OCI-LY3 (cell line): ENCODE measurements at regions not wholly inside any gene's neighbourhood (a gene's known extent, or its start where the extent isn't known, plus 50 kb on each side); places are given as distances from the start of the nearest gene placed in this dataset.

Experiments
- H2AFZ ChIP-seq: fragments of 200-600, 300-600 bp; shearing (Covaris generic); 2 replicates; pipeline ENCODE4 v1.6.0; 2014; ENCODE audit warnings: antibody characterized with exemption, low read depth, low read length
- H3K27ac ChIP-seq: fragments of 200-600, 300-600 bp; sonication (generic); 2 replicates; pipeline ENCODE4 v1.5.1; 2014; ENCODE audit warnings: mild to moderate bottlenecking, low read length, moderate library complexity, mixed read lengths
- H3K27me3 ChIP-seq: fragments of 200-600, 300-600 bp; sonication (generic); 2 replicates; pipeline ENCODE4 v1.6.1; 2014; ENCODE audit warnings: low read depth, low read length, mixed read lengths
- H3K36me3 ChIP-seq: fragments of 200-600, 300-600 bp; sonication (generic); replicated peaks from 2 replicates; pipeline ENCODE3; 2014; ENCODE audit warnings: low read depth, low read length, mixed read lengths
- H3K4me1 ChIP-seq: fragments of 300-600, 200-600 bp; sonication (generic); 2 replicates; pipeline ENCODE4 v1.6.1; 2014; ENCODE audit warnings: low read length, mixed read lengths
- H3K4me2 ChIP-seq: fragments of 200-600, 300-600 bp; sonication (generic); 2 replicates; pipeline ENCODE4 v1.6.1; 2014; ENCODE audit warnings: low read length, mixed read lengths
- H3K4me3 ChIP-seq: fragments of 300-600, 200-600 bp; sonication (generic); 2 replicates; pipeline ENCODE4 v1.5.1; 2014; ENCODE audit warnings: antibody characterized with exemption, mild to moderate bottlenecking, low read length, moderate library complexity
- H3K79me2 ChIP-seq: fragments of 300-600, 200-600 bp; shearing (Covaris generic); 2 replicates; pipeline ENCODE4 v1.6.1; 2014; ENCODE audit warnings: mild to moderate bottlenecking, low read length, mixed read lengths
- H3K9ac ChIP-seq: fragments of 300-600, 200-600 bp; shearing (Covaris generic); 2 replicates; pipeline ENCODE4 v1.6.0; 2014; ENCODE audit warnings: mild to moderate bottlenecking, low read length, moderate library complexity
- H3K9me3 ChIP-seq: fragments of 200-600, 300-600 bp; shearing (Covaris generic); 2 replicates; pipeline ENCODE4 v1.6.1; 2014; ENCODE audit warnings: low read length, mixed read lengths; ENCODE audit not compliant: insufficient read depth
- H4K20me1 ChIP-seq: fragments of 200-600, 300-600 bp; sonication (generic); 2 replicates; pipeline ENCODE4 v1.6.1; 2016; ENCODE audit warnings: low read length, mixed read lengths; ENCODE audit not compliant: insufficient read depth
- CTCF ChIP-seq: fragments of 200-600, 300-600 bp; sonication (generic); IDR thresholded peaks from 2 replicates; pipeline ENCODE4 v1.5.1; 2014; ENCODE audit warnings: antibody characterized with exemption, low read length, low read depth
- EZH2phosphoT487 ChIP-seq: fragments of 200-600 bp; shearing (Covaris generic); IDR thresholded peaks from 2 replicates; pipeline ENCODE4 v1.6.1; 2018; ENCODE audit warnings: antibody characterized with exemption, mixed run types, low read depth

GRCh38 chr1:58841455-58841854, 57.6 kb upstream of the JUN start:
- no peaks in the 10 kb centered on the region for H3K36me3 ChIP-seq
- no peaks in the 10 kb centered on the region for H3K9me3 ChIP-seq
- H3K4me1 ChIP-seq: no peaks in the 10 kb centered on the region
- no peaks in the 10 kb centered on the region for H3K79me2 ChIP-seq
- no peaks in the 10 kb centered on the region for H3K27me3 ChIP-seq
- H2AFZ ChIP-seq: peak overlapping the region; percentile 54; the same call in 1 of the 2 replicates
- no peak overlapping the region for H3K4me3 ChIP-seq
- H4K20me1 ChIP-seq: no peaks in the 10 kb centered on the region
- H3K4me2 ChIP-seq: no peak overlapping the region
- TF ChIP-seq EZH2phosphoT487: no peak
- TF ChIP-seq CTCF: peak; percentile 39
- no peak overlapping the region for H3K27ac ChIP-seq
- H3K9ac ChIP-seq: no peak overlapping the region

GRCh38 chr1:58842941-58843340, 59.1 kb upstream of the JUN start:
- Histone ChIP-seq H3K9ac (no peak overlapping the region), H3K9me3 (no peaks in the 10 kb centered on the region), H3K4me2 (no peak overlapping the region), H3K27ac (no peak overlapping the region), H4K20me1 (no peaks in the 10 kb centered on the region), H2AFZ (no peak overlapping the region), H3K36me3 (no peaks in the 10 kb centered on the region), H3K79me2 (no peaks in the 10 kb centered on the region), H3K4me3 (no peak overlapping the region), H3K27me3 (no peaks in the 10 kb centered on the region), H3K4me1 (no peaks in the 10 kb centered on the region)
- TF ChIP-seq CTCF (no peak), EZH2phosphoT487 (no peak)

GRCh38 chr1:58844176-58844575, 60.3 kb upstream of the JUN start:
- TF ChIP-seq EZH2phosphoT487 (no peak), CTCF (no peak)
- H3K27ac ChIP-seq: no peak overlapping the region
- H3K4me3 ChIP-seq: no peak overlapping the region
- no peaks in the 10 kb centered on the region for H3K27me3 ChIP-seq
- H3K79me2 ChIP-seq: no peaks in the 10 kb centered on the region
- H3K9ac ChIP-seq: no peak overlapping the region
- no peaks in the 10 kb centered on the region for H4K20me1 ChIP-seq
- H2AFZ ChIP-seq: no peak overlapping the region
- no peaks in the 10 kb centered on the region for H3K4me1 ChIP-seq
- no peak overlapping the region for H3K4me2 ChIP-seq
- no peaks in the 10 kb centered on the region for H3K36me3 ChIP-seq
- H3K9me3 ChIP-seq: no peaks in the 10 kb centered on the region

- Histone ChIP-seq H3K4me1 (no peaks in the 10 kb centered on the region), H3K79me2 (no peaks in the 10 kb centered on the region), H3K36me3 (no peaks in the 10 kb centered on the region), H3K27ac (no peak overlapping the region), H2AFZ (no peak overlapping the region), H3K4me3 (no peak overlapping the region), H3K9me3 (no peaks in the 10 kb centered on the region), H3K9ac (no peak overlapping the region), H4K20me1 (no peaks in the 10 kb centered on the region), H3K4me2 (no peak overlapping the region), H3K27me3 (no peaks in the 10 kb centered on the region)
- TF ChIP-seq EZH2phosphoT487: no peak
- no peak for TF ChIP-seq CTCF
Measured at GRCh38 chr1:58845942-58846341, 62.1 kb upstream of the JUN start.
